HG03457 (cell line): ENCODE measurements at regions not wholly inside any gene's neighbourhood (a gene's known extent, or its start where the extent isn't known, plus 50 kb on each side); places are given as distances from the start of the nearest gene placed in this dataset.

Experiments
- ATAC-seq: cut with Tn5 transposase; IDR thresholded peaks from one replicate; pipeline ENCODE4 v1.9.1; 2021; ENCODE audit warnings: moderate number of reproducible peaks; ENCODE audit not compliant: unreplicated experiment

GRCh38 chr5:143476601-143477211, 73.2 kb upstream of the NR3C1 start:
- ATAC-seq = no peak

- no peak for ATAC-seq
Observed at GRCh38 chr5:143474616-143475015, 71.1 kb upstream of the NR3C1 start.

- ATAC-seq = no peak
Observed at GRCh38 chr5:143473481-143473880, 70.0 kb upstream of the NR3C1 start.

- ATAC-seq = no peak
Observed at GRCh38 chr5:143472576-143472975, 69.1 kb upstream of the NR3C1 start.

GRCh38 chr5:143471666-143472464, 68.4 kb upstream of the NR3C1 start:
- ATAC-seq = no peak

- ATAC-seq = no peak
Observed at GRCh38 chr5:143471041-143471509, 67.6 kb upstream of the NR3C1 start.

GRCh38 chr5:143470120-143470519, 66.6 kb upstream of the NR3C1 start:
- ATAC-seq = no peak

- no peak for ATAC-seq
Observed at GRCh38 chr5:143469125-143469524, 65.6 kb upstream of the NR3C1 start.

GRCh38 chr5:143466632-143467031, 63.1 kb upstream of the NR3C1 start:
- ATAC-seq = no peak

- no peak for ATAC-seq
Observed at GRCh38 chr5:143464723-143465490, 61.4 kb upstream of the NR3C1 start.

- no peak for ATAC-seq
Observed at GRCh38 chr5:143462431-143462830, 58.9 kb upstream of the NR3C1 start.

- ATAC-seq = no peak
Observed at GRCh38 chr5:143459433-143459832, 55.9 kb upstream of the NR3C1 start.

GRCh38 chr5:143456952-143457547, 53.6 kb upstream of the NR3C1 start:
- no peak for ATAC-seq

- no peak for ATAC-seq
Observed at GRCh38 chr5:143454936-143455516, 51.5 kb upstream of the NR3C1 start.

- ATAC-seq = no peak
Observed at GRCh38 chr5:143453720-143454119, 50.2 kb upstream of the NR3C1 start.
